B cell (primary cell): ENCODE measurements at regions not wholly inside any gene's neighbourhood (a gene's known extent, or its start where the extent isn't known, plus 50 kb on each side); places are given as distances from the start of the nearest gene placed in this dataset.
A peak's percentile ranks its signal among the peaks of the same experiment; 100 is the strongest.

Source experiments
- ATAC-seq: fragments of 200-7000 bp; cut with Tn5 transposase; one replicate; pipeline ENCODE4 v1.10.0; 2021; ENCODE audit warnings: low read depth, mild to moderate bottlenecking, moderate number of reproducible peaks, moderate library complexity
- CTCF ChIA-PET: fragments of 350-600 bp; sonication (Branson Sonifier 250); formaldehyde crosslinking; loops from one replicate; lab custom pipeline; 2021; ENCODE audit warnings: antibody characterized with exemption, inconsistent platforms; lab: Charles Lee
- POLR2A ChIA-PET: fragments of 350-600 bp; sonication (Branson Sonifier 250); formaldehyde crosslinking; loops from one replicate; lab custom pipeline; 2021; ENCODE audit warnings: antibody characterized with exemption; lab: Charles Lee
- DNase-seq: peaks from one replicate; pipeline ENCODE4 v3.0.0; 2013
- H2AFZ ChIP-seq: 2 replicates; pipeline ENCODE4 v1.6.1; 2012; ENCODE audit warnings: mild to moderate bottlenecking, low read depth, low read length; ENCODE audit not compliant: insufficient read depth, poor library complexity, severe bottlenecking
- H3K27ac ChIP-seq, 2 donors: 1 replicate in 1 of 2; 2 replicates in 1 of 2; pipeline ENCODE4 v1.5.1; 2012 to 2013; ENCODE audit warnings: low read length in 2 of 2, mild to moderate bottlenecking in 2 of 2, moderate library complexity in 1 of 2
- H3K27me3 ChIP-seq, 4 experiments: fragments of 200-600 bp in 1 of 4; sonication (generic) in 1 of 4; replicated peaks in 1 of 4; 1 replicate in 2 of 4; 2 replicates in 2 of 4; pipeline versions ENCODE4 v1.6.1 to v1.7.0; 2013 to 2016; ENCODE audit warnings: low read length in 3 of 4, mild to moderate bottlenecking in 2 of 4, mixed read lengths in 1 of 4, moderate library complexity in 1 of 4; ENCODE audit not compliant: insufficient read depth in 4 of 4, control insufficient read depth in 3 of 4; ENCODE audit errors: control extremely low read depth in 1 of 4
- H3K36me3 ChIP-seq, 2 experiments: replicated peaks in 1 of 2; 1 replicate in 1 of 2; 2 replicates in 1 of 2; pipeline versions ENCODE4 v1.6.1 to v1.7.1; 2013; ENCODE audit warnings: low read length in 1 of 2; ENCODE audit not compliant: insufficient read depth in 2 of 2, control insufficient read depth in 1 of 2; ENCODE audit errors: control extremely low read depth in 1 of 2, extremely low read depth in 1 of 2
- H3K4me1 ChIP-seq, 2 donors: fragments of 200-600 bp in 1 of 2; sonication (generic) in 1 of 2; 1 replicate in 1 of 2; 2 replicates in 1 of 2; pipeline versions ENCODE4 v1.5.1 to v1.6.1; 2013 to 2017; ENCODE audit warnings: low read length in 2 of 2; ENCODE audit not compliant: control insufficient read depth in 2 of 2, insufficient read depth in 2 of 2
- H3K4me2 ChIP-seq: replicated peaks from 2 replicates; pipeline ENCODE3; 2012; ENCODE audit warnings: mild to moderate bottlenecking, low read depth, low read length; ENCODE audit not compliant: poor library complexity, severe bottlenecking
- H3K4me3 ChIP-seq, 5 experiments: fragments of 200-600 bp in 1 of 5; sonication (generic) in 1 of 5; 1 replicate in 3 of 5; 2 replicates in 2 of 5; pipeline versions ENCODE4 v1.5.1 to v1.7.0; 2011 to 2016; ENCODE audit warnings: low read length in 4 of 5, mild to moderate bottlenecking in 4 of 5, low read depth in 2 of 5, control low read depth in 1 of 5, moderate library complexity in 1 of 5; ENCODE audit not compliant: insufficient read depth in 1 of 5; ENCODE audit errors: control extremely low read depth in 1 of 5, extremely low read depth in 1 of 5
- H3K79me2 ChIP-seq: fragments of 200-600 bp; sonication (generic); one replicate; pipeline ENCODE4 v1.6.0; 2016; ENCODE audit warnings: low read length; ENCODE audit not compliant: control insufficient read depth, insufficient read depth
- H3K9ac ChIP-seq: fragments of 200-600 bp; sonication (generic); 2 replicates; pipeline ENCODE4 v1.6.1; 2017; ENCODE audit warnings: mild to moderate bottlenecking, low read length, moderate library complexity
- H3K9me3 ChIP-seq, 3 donors: one replicate each; pipeline versions ENCODE4 v1.6.1 to v1.7.1; 2013; ENCODE audit warnings: low read length in 2 of 3; ENCODE audit not compliant: control insufficient read depth in 2 of 3, insufficient read depth in 1 of 3; ENCODE audit errors: control extremely low read depth in 1 of 3
- H4K20me1 ChIP-seq: 2 replicates; pipeline ENCODE4 v1.6.0; 2012; ENCODE audit warnings: mild to moderate bottlenecking, low read length; ENCODE audit not compliant: insufficient read depth, control insufficient read depth, poor library complexity, severe bottlenecking
- H3K27ac Mint-ChIP-seq: one replicate; pipeline ENCODE4 v1.8.0; 2021; ENCODE audit warnings: mixed read lengths
- H3K27me3 Mint-ChIP-seq: one replicate; pipeline ENCODE4 v1.8.0; 2021; ENCODE audit warnings: mixed read lengths
- H3K4me1 Mint-ChIP-seq: one replicate; pipeline ENCODE4 v1.8.0; 2021; ENCODE audit warnings: mixed read lengths
- H3K4me3 Mint-ChIP-seq: one replicate; pipeline ENCODE4 v1.8.0; 2021; ENCODE audit warnings: mixed read lengths
- H3K9me3 Mint-ChIP-seq: one replicate; pipeline ENCODE4 v1.8.0; 2022; ENCODE audit warnings: mixed read lengths; ENCODE audit not compliant: insufficient read depth
- EZH2 ChIP-seq: IDR thresholded peaks from 2 replicates; pipeline ENCODE4 v1.6.1; 2012; ENCODE audit warnings: borderline replicate concordance, low read depth, mild to moderate bottlenecking, moderate library complexity, low read length; ENCODE audit not compliant: insufficient read depth, poor library complexity, severe bottlenecking
- WGBS: methylation state at CpG from one replicate; pipeline ENCODE4 v1.1.5; 2013; ENCODE audit warnings: missing lambda C conversion rate; ENCODE audit not compliant: insufficient coverage; 5-methylcytosine and 5-hydroxymethylcytosine counted together
- intact Hi-C: fragments of 100-400 bp; cut with micrococcal nuclease; formaldehyde crosslinking; loops from one replicate; pipeline ENCODE4 v1.10.0; 2022
- TF ChIP-seq, protein P1 (sequence below): fragments of 200-600 bp; IDR thresholded peaks from one replicate; pipeline ENCODE4 v1.8.0; 2022; ENCODE audit warnings: antibody characterized with exemption, mild to moderate bottlenecking

DNA sequence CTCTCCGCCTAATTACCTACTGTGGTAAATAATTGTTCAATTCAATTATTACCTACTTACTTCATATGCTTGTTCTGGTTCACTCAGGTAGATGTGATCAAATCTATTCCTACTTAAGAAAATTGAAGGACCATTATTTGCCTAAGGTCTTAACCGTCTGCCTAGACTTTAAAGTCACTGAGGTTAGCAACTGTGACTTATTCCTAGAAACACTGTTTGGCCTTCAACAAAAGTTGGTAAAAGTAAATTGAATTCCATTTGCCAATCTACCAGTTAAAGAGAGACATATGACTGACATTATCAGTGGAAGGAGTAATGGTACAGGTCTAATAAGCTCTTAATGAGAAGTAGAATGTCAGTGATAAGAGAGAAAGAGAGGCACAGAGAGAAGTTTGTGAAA lies 491.5 kb downstream of the NYAP2 start:
- DNase-seq (no peak), ATAC-seq (no peak)
- H3K36me3 ChIP-seq: no peaks in the 10 kb centered on the region
- no peak overlapping the region for H2AFZ ChIP-seq
- Mint-ChIP-seq H3K4me3 (no peak overlapping the region), H3K9me3 (no peaks in the 10 kb centered on the region), H3K27me3 (peaks cover 11% of the 10 kb centered on the region), H3K4me1 (no peaks in the 10 kb centered on the region), H3K27ac (no peak overlapping the region)
- no peak overlapping the region for H3K4me2 ChIP-seq
- POLR2A ChIA-PET: no interaction called here
- peaks cover 0 to under 1% (median 0%) of the 10 kb centered on the region in 4 experiments for H3K27me3 ChIP-seq
- CTCF ChIA-PET: interaction anchor here (1.2 to 3.0 kb wide), 2 partner anchors 908 to 911 kb away, joined by 4 to 13 read pairs; partner anchors contain the start of gene IRS1
- H3K9ac ChIP-seq: no peak overlapping the region
- H3K4me3 ChIP-seq: no peak overlapping the region
- TF ChIP-seq EZH2: no peak
- TF ChIP-seq, protein P1, sequence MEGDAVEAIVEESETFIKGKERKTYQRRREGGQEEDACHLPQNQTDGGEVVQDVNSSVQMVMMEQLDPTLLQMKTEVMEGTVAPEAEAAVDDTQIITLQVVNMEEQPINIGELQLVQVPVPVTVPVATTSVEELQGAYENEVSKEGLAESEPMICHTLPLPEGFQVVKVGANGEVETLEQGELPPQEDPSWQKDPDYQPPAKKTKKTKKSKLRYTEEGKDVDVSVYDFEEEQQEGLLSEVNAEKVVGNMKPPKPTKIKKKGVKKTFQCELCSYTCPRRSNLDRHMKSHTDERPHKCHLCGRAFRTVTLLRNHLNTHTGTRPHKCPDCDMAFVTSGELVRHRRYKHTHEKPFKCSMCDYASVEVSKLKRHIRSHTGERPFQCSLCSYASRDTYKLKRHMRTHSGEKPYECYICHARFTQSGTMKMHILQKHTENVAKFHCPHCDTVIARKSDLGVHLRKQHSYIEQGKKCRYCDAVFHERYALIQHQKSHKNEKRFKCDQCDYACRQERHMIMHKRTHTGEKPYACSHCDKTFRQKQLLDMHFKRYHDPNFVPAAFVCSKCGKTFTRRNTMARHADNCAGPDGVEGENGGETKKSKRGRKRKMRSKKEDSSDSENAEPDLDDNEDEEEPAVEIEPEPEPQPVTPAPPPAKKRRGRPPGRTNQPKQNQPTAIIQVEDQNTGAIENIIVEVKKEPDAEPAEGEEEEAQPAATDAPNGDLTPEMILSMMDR: no peak
- H3K4me1 ChIP-seq: no peaks in the 10 kb centered on the region
- no peak overlapping the region for H3K27ac ChIP-seq
- no peaks in the 10 kb centered on the region for H3K79me2 ChIP-seq
- WGBS: no CpG with 5 or more reads among the region's 2 CpGs
- intact Hi-C loops: loop anchor here (2.0 kb wide), 1 partner anchor 1216 kb away; no protein-coding TSS in a partner anchor
- no peaks in the 10 kb centered on the region for H3K9me3 ChIP-seq
- no peaks in the 10 kb centered on the region for H4K20me1 ChIP-seq

DNA sequence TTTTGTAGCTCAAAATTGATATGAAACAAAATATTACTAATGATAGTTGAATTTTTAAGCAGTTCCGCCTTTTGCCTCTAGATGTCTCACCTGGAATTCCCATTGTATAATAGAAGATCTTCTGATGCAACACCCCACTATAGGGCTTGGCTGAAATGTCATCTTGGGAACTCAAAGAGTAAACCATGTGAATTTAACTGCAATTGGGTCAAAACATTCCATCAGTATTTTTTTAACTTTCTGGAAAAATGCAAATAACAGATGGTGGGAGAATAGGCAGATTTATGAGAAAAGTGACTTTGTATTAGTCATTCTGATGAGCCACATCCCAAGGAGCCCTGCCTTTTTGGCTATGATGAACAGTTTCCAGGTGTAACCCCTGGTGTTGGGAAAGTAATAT lies 489.9 kb downstream of the NYAP2 start:
- Histone ChIP-seq H3K27ac (no peak overlapping the region), H4K20me1 (no peaks in the 10 kb centered on the region), H3K36me3 (no peaks in the 10 kb centered on the region), H3K4me3 (no peak overlapping the region), H3K9me3 (no peaks in the 10 kb centered on the region), H3K4me2 (no peak overlapping the region), H3K27me3 (no peaks in the 10 kb centered on the region), H3K9ac (no peak overlapping the region), H3K4me1 (no peaks in the 10 kb centered on the region), H3K79me2 (no peaks in the 10 kb centered on the region), H2AFZ (no peak overlapping the region)
- Mint-ChIP-seq H3K9me3 (no peaks in the 10 kb centered on the region), H3K27ac (no peak overlapping the region), H3K27me3 (peaks cover 9% of the 10 kb centered on the region), H3K4me1 (no peaks in the 10 kb centered on the region), H3K4me3 (no peak overlapping the region)
- TF ChIP-seq, protein P1: peak; percentile 78
- no peak for TF ChIP-seq EZH2
- ATAC-seq (no peak), DNase-seq (peak; percentile 40)
- intact Hi-C loops: loop anchor here (1.0 kb wide), 1 partner anchor 913 kb away; no protein-coding TSS in a partner anchor
- WGBS: no CpG with 5 or more reads among the region's 1 CpG
- ChIA-PET CTCF (interaction anchor here (0.6 to 3.1 kb wide), 21 partner anchors 9 to 1100 kb away, joined by 3 to 35 read pairs (median 4); partner anchors contain the start of gene IRS1), POLR2A (no interaction called here)
